HepG2 (cell line): ENCODE measurements at regions not wholly inside any gene's neighbourhood (a gene's known extent, or its start where the extent isn't known, plus 50 kb on each side); places are given as distances from the start of the nearest gene placed in this dataset.

Source experiments
- ATAC-seq: fragments of 200-7000 bp; cut with Tn5 transposase; 3 replicates; pipeline ENCODE4 v1.9.1; 2020; ENCODE audit warnings: mild to moderate bottlenecking, moderate library complexity
- BruUV-seq: library from RNA; stranded (reverse); fragments of 400-500 nt; replicated peaks from 2 replicates; lab custom pipeline; 2021; lab: Mats Ljungman, UMichigan
- CTCF ChIA-PET: fragments of 300-600 bp; formaldehyde crosslinking; extraction: SDS; loops from one replicate; lab custom pipeline; 2021; ENCODE audit warnings: low total read pairs, inconsistent platforms, low intra/inter-chr PET ratio; lab: Yijun Ruan, JAX
- POLR2A ChIA-PET: fragments of 350-600 bp; sonication (Branson Sonifier 250); formaldehyde crosslinking; loops from one replicate; lab custom pipeline; 2020; ENCODE audit warnings: antibody characterized with exemption, inconsistent platforms; lab: Yijun Ruan, JAX
- DNase-seq: peaks from one replicate; pipeline ENCODE4 v3.0.0-alpha.2; 2015; ENCODE audit warnings: low spot score
- FAIRE-seq: peaks from 3 replicates; lab custom pipeline; 2011; peaks lifted over from hg19 to GRCh38; lab: Jason Lieb, UNC
- H2AFZ ChIP-seq: one replicate; pipeline ENCODE4 v1.6.1; 2011; ENCODE audit warnings: low read length, inconsistent platforms
- H3K27ac ChIP-seq: fragments of 300-600 bp; 3 replicates; pipeline ENCODE4 v1.8.0; 2011; ENCODE audit warnings: mixed run types, mild to moderate bottlenecking, mixed read lengths, low read length, inconsistent platforms; ENCODE audit not compliant: insufficient read depth; ENCODE audit errors: extremely low read length
- H3K27me3 ChIP-seq, 2 experiments: fragments of 200-600 bp in 1 of 2; 2 replicates in 1 of 2; 3 replicates in 1 of 2; pipeline versions ENCODE4 v1.6.0 to v1.8.0; 2011; ENCODE audit warnings: low read length in 2 of 2, mild to moderate bottlenecking in 2 of 2, moderate library complexity in 2 of 2, inconsistent platforms in 1 of 2; ENCODE audit not compliant: insufficient read depth in 2 of 2, control insufficient read depth in 1 of 2
- H3K36me3 ChIP-seq, 2 experiments: fragments of 200-600 bp in 1 of 2; replicated peaks in 1 of 2; 2 replicates in 1 of 2; 3 replicates in 1 of 2; pipeline versions ENCODE4 v1.5.1 to v1.8.0; 2011; ENCODE audit warnings: low read length in 2 of 2, inconsistent platforms in 1 of 2; ENCODE audit not compliant: insufficient read depth in 2 of 2, control insufficient read depth in 1 of 2
- H3K4me1 ChIP-seq: 2 replicates; pipeline ENCODE4 v1.5.1; 2012; ENCODE audit warnings: low read length, inconsistent platforms; ENCODE audit not compliant: insufficient read depth
- H3K4me2 ChIP-seq: 2 replicates; pipeline ENCODE4 v1.6.0; 2011; ENCODE audit warnings: low read depth, low read length, inconsistent platforms
- H3K4me3 ChIP-seq, 3 experiments: fragments of 200-600 bp in 1 of 3; sonication (generic), shearing (Covaris generic) in 1 of 3; replicated peaks in 1 of 3; 2 replicates each; pipeline ENCODE4 v1.5.1; 2011 to 2016; ENCODE audit warnings: low read length in 3 of 3, inconsistent platforms in 2 of 3, low read depth in 2 of 3, mild to moderate bottlenecking in 2 of 3, control low read depth in 1 of 3, mixed read lengths in 1 of 3; ENCODE audit not compliant: insufficient read depth in 1 of 3
- H3K79me2 ChIP-seq: one replicate; pipeline ENCODE4 v1.6.1; 2011; ENCODE audit warnings: low read length, inconsistent platforms; ENCODE audit not compliant: insufficient read depth
- H3K9ac ChIP-seq: 2 replicates; pipeline ENCODE4 v1.6.0; 2011; ENCODE audit warnings: mild to moderate bottlenecking, low read depth, low read length, inconsistent platforms; ENCODE audit not compliant: insufficient read depth
- H3K9me3 ChIP-seq: 2 replicates; pipeline ENCODE4 v1.5.1; 2012; ENCODE audit warnings: mild to moderate bottlenecking, low read length
- H4K20me1 ChIP-seq: 2 replicates; pipeline ENCODE4 v1.6.0; 2011; ENCODE audit warnings: inconsistent platforms, mild to moderate bottlenecking, low read length, moderate library complexity; ENCODE audit not compliant: insufficient read depth
- CEBPB ChIP-seq: IDR thresholded peaks from 2 replicates; pipeline ENCODE4 v1.6.1; 2011; ENCODE audit warnings: low read depth, low read length, improper control_type of control experiment, borderline replicate concordance
- HOXD1 ChIP-seq: sonication (generic); formaldehyde crosslinking; IDR thresholded peaks from 2 replicates; pipeline ENCODE4 v1.5.0; 2020; ENCODE audit warnings: missing genetic modification reagents
- KLF6 ChIP-seq: IDR thresholded peaks from 2 replicates; pipeline ENCODE4 v1.8.0; 2016; ENCODE audit warnings: missing biosample characterization, missing genetic modification reagents
- PHF20 ChIP-seq: sonication (generic); formaldehyde crosslinking; IDR thresholded peaks from 2 replicates; pipeline ENCODE4 v1.5.0; 2020; ENCODE audit warnings: mild to moderate bottlenecking, missing genetic modification reagents
- PTBP1 ChIP-seq: fragments of 200-400 bp; formaldehyde crosslinking; IDR thresholded peaks from 2 replicates; pipeline ENCODE4 v1.6.1; 2018; ENCODE audit warnings: low read length, low read depth; ENCODE audit not compliant: poor library complexity, severe bottlenecking
- TFDP2 ChIP-seq: sonication (generic); formaldehyde crosslinking; IDR thresholded peaks from 2 replicates; pipeline ENCODE4 v1.4.0; 2020; ENCODE audit warnings: missing genetic modification reagents
- THAP9 ChIP-seq: sonication (generic); formaldehyde crosslinking; IDR thresholded peaks from 2 replicates; pipeline ENCODE4; 2020; ENCODE audit warnings: missing genetic modification reagents, mild to moderate bottlenecking, borderline replicate concordance
- ZFYVE20 ChIP-seq: sonication (generic); formaldehyde crosslinking; IDR thresholded peaks from 2 replicates; pipeline ENCODE4 v1.8.0; 2023; ENCODE audit warnings: low read depth, mild to moderate bottlenecking, moderate library complexity, missing genetic modification reagents, borderline replicate concordance
- ZNF281 ChIP-seq: sonication (generic); formaldehyde crosslinking; IDR thresholded peaks from 2 replicates; pipeline ENCODE4 v1.4.0; 2020; ENCODE audit warnings: missing genetic modification reagents, borderline replicate concordance
- ZNF317 ChIP-seq: sonication (generic); formaldehyde crosslinking; IDR thresholded peaks from 2 replicates; pipeline ENCODE4 v1.5.0; 2020; ENCODE audit warnings: mild to moderate bottlenecking, missing genetic modification reagents
- ZNF354B ChIP-seq: sonication (generic); formaldehyde crosslinking; IDR thresholded peaks from 2 replicates; pipeline ENCODE4 v1.8.0; 2022; ENCODE audit warnings: mild to moderate bottlenecking, missing genetic modification reagents
- ZNF703 ChIP-seq: sonication (generic); formaldehyde crosslinking; IDR thresholded peaks from 2 replicates; pipeline ENCODE4 v1.5.1; 2020; ENCODE audit warnings: missing genetic modification reagents, mild to moderate bottlenecking, moderate library complexity, borderline replicate concordance
- WGBS: methylation state at CpG from one replicate; pipeline ENCODE4 v1.1.6; 2017; ENCODE audit warnings: low lambda C conversion rate; 5-methylcytosine and 5-hydroxymethylcytosine counted together
- in situ Hi-C: cut with HindIII; loops from 2 replicates; pipeline ENCODE4 v1.10.0; 2017; ENCODE audit warnings: low pct_unique_long_range_greater_than_20kb; ENCODE audit not compliant: extremely low pct_ligation_motif_present
- intact Hi-C: fragments of 100-400 bp; cut with micrococcal nuclease; formaldehyde crosslinking; loops from one replicate; pipeline ENCODE4 v1.10.0; 2022; ENCODE audit not compliant: unreplicated experiment

- CTCF ChIA-PET = no interaction called here
- DNase-seq (no peak), FAIRE-seq (no peak), ATAC-seq (no peak)
- Histone ChIP-seq H3K9ac (no peak overlapping the region), H3K4me2 (no peak overlapping the region), H2AFZ (no peak overlapping the region), H3K27me3 (no peaks in the 10 kb centered on the region; a peak in 1 of 5 replicates), H3K79me2 (no peaks in the 10 kb centered on the region), H4K20me1 (no peaks in the 10 kb centered on the region), H3K9me3 (0 out of 2 replicates have a peak, but pooled peaks cover 4% of the 10 kb centered on the region), H3K4me1 (no peaks in the 10 kb centered on the region), H3K4me3 (no peak overlapping the region), H3K36me3 (no peaks in the 10 kb centered on the region), H3K27ac (no peak overlapping the region)
- WGBS = 38% methylated on average over 2 of the region's 2 CpGs
- no TSS peak for BruUV-seq
- in situ Hi-C loops = no loop called here
- 0 out of 2 replicates have a peak, but pooled peaks have one; percentile 3 for TF ChIP-seq CEBPB
- TF ChIP-seq PTBP1 = no peak
- POLR2A ChIA-PET = no interaction called here
- intact Hi-C loops = no loop called here
Observed at GRCh38 chr4:46508216-46508615, 118.3 kb upstream of the GABRA2 start.

- H3K79me2 ChIP-seq = no peaks in the 10 kb centered on the region
- no peaks in the 10 kb centered on the region for H3K36me3 ChIP-seq
- in situ Hi-C loops (no loop called here), intact Hi-C loops (no loop called here)
- no peak overlapping the region for H3K4me2 ChIP-seq
- no peak overlapping the region for H2AFZ ChIP-seq
- TF ChIP-seq ZFYVE20 (CRISPR knock-in tag) = no peak
- TF ChIP-seq THAP9 (CRISPR knock-in tag) = no peak
- TF ChIP-seq ZNF703 (CRISPR knock-in tag) = no peak
- no peak for TF ChIP-seq KLF6 (CRISPR knock-in tag)
- TF ChIP-seq PHF20 = no peak
- TF ChIP-seq ZNF317 (CRISPR knock-in tag) = no peak
- no peak for TF ChIP-seq ZNF281
- no peak for TF ChIP-seq TFDP2 (CRISPR knock-in tag)
- no peak for TF ChIP-seq HOXD1 (CRISPR knock-in tag)
- no peak for TF ChIP-seq ZNF354B (CRISPR knock-in tag)
- ChIA-PET POLR2A (no interaction called here), CTCF (no interaction called here)
- 20% methylated on average over 4 of the region's 4 CpGs for WGBS
- no peaks in the 10 kb centered on the region; a peak in 1 of 5 replicates for H3K27me3 ChIP-seq
- no peak for FAIRE-seq
- no peak for DNase-seq
- no peak overlapping the region for H3K27ac ChIP-seq
- H4K20me1 ChIP-seq = no peaks in the 10 kb centered on the region
- ATAC-seq = no peak
- no peak overlapping the region for H3K9ac ChIP-seq
- H3K4me1 ChIP-seq = no peaks in the 10 kb centered on the region
- no peaks in the 10 kb centered on the region for H3K9me3 ChIP-seq
- BruUV-seq = no TSS peak
- H3K4me3 ChIP-seq = no peak overlapping the region
Observed at GRCh38 chr4:46506876-46507275, 116.9 kb upstream of the GABRA2 start.
